ENCODE measurements at regions not wholly inside any gene's neighbourhood (a gene's known extent, or its start where the extent isn't known, plus 50 kb on each side); places are given as distances from the start of the nearest gene placed in this dataset.

DNA sequence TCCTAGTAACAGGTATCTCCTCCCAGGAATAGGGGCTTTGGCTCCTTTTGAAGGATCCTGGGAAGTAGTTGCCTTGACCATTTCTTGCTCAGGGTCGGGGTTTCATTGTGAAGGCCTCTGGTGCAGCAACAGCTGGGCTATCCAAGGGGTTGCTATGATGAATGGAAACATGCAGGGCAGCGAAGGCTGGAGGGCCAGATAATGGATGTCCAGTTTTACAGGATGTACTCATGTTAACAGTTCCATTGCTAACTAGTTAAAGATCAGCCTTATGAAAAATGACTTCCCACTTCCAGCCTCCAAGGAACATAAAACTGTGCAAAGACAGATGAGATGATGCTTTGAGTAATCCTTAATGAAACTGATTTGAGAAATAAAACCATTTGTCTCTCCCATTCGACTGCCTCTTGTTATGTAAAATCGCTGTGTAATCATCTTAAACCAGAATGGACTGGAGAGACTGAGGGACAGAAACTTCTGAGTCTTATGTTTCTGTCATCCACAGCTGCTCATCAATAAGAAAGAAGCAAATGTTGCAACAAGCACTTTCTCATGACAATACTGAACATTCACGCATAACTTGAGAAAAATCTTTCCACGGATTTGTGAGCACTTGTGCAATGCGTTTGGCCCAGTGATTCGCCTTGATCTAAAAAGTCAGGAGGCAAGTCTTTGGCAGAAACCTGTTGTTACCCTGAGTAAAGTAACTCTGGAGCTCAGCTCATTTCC lies 473.5 kb upstream of the RGMA start:
- H3K4me3 ChIP-seq (ENCODE audit: low read length in 3 of 3), result no peak overlapping the region
- DNase-seq (no peak), FAIRE-seq (no peak)
- TF ChIP-seq CTCF (IDR thresholded peaks at IDR 0.05; ENCODE audit: borderline replicate concordance, extremely low read depth, insufficient read depth), result no peak
- H3K9ac ChIP-seq (ENCODE audit: low read length in 3 of 3), result no peak overlapping the region
- no peaks in the 10 kb centered on the region for H3K9me3 ChIP-seq (ENCODE audit: control insufficient read depth in 2 of 3, insufficient read depth in 1 of 3, low read length in 3 of 3)
- peaks cover 0 to 2% (median 0%) of the 10 kb centered on the region in 3 donors for H3K4me1 ChIP-seq (ENCODE audit: control insufficient read depth in 2 of 3, insufficient read depth in 2 of 3, low read depth in 1 of 3, low read length in 3 of 3)
- no peak overlapping the region for H3K27ac ChIP-seq (ENCODE audit: low read depth in 2 of 2, low read length in 2 of 2)
- intact Hi-C loops (cut with DNase I), result no loop called here
- no peaks in the 10 kb centered on the region for H3K27me3 ChIP-seq (ENCODE audit: control insufficient read depth, insufficient read depth, low read length)
- no peaks in the 10 kb centered on the region for H3K36me3 ChIP-seq (ENCODE audit: control insufficient read depth in 2 of 3, insufficient read depth in 3 of 3, low read length in 3 of 3)

- Histone ChIP-seq H3K9ac (ENCODE audit: low read length in 3 of 3) (no peak overlapping the region), H3K9me3 (ENCODE audit: control insufficient read depth in 2 of 3, insufficient read depth in 1 of 3, low read length in 3 of 3) (no peaks in the 10 kb centered on the region), H3K27me3 (ENCODE audit: control insufficient read depth, insufficient read depth, low read length) (no peaks in the 10 kb centered on the region), H3K4me3 (ENCODE audit: low read length in 3 of 3) (no peak overlapping the region), H3K4me1 (ENCODE audit: control insufficient read depth in 2 of 3, insufficient read depth in 2 of 3, low read depth in 1 of 3, low read length in 3 of 3) (no peaks in the 10 kb centered on the region), H3K27ac (ENCODE audit: low read depth in 2 of 2, low read length in 2 of 2) (no peak overlapping the region), H3K36me3 (ENCODE audit: control insufficient read depth in 2 of 3, insufficient read depth in 3 of 3, low read length in 3 of 3) (no peaks in the 10 kb centered on the region)
- intact Hi-C loops (cut with DNase I), result no loop called here
- no peak for FAIRE-seq
- TF ChIP-seq CTCF (IDR thresholded peaks at IDR 0.05; ENCODE audit: borderline replicate concordance, extremely low read depth, insufficient read depth), result no peak
- no peak for DNase-seq
Measured at GRCh38 chr15:93557696-93558095, 468.7 kb upstream of the RGMA start.

DNA sequence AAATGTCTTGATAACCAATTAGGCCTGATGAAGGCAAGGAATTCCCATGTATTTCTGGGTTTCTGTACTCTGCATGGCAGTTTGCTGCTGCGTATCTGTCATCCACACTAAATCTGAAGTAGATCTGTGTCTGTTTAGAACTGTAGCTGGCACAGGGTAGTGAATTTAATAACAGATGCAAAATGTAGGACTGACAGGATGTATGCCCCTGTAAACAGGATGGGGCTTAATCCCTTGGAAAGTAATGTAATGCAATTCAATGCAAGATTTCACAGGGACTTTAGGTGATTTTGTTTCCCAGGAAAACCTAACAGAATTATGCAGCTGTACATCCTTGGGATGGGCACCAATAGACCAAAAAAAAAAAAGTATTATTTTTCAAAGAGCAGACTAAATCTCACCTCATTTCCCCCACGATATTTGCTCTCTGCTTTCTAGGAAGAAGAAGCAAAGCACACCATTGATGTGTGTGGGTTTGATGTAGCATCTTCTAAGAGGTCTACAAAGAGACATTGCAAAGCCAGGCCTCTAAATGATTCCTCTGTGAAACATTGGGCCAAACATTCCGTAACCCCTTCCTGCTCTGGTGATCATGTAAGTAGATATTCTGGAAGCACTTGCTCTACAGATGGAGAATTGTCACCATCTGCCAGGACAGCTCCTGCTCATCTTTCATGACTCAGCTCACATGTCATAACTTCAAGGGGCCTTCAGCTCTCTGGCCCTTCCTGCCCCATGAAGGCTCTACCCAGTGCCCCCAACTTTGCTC lies 464.3 kb upstream of the RGMA start:
- Histone ChIP-seq H3K4me1 (ENCODE audit: control insufficient read depth in 2 of 3, insufficient read depth in 2 of 3, low read depth in 1 of 3, low read length in 3 of 3) (no peaks in the 10 kb centered on the region), H3K9me3 (ENCODE audit: control insufficient read depth in 2 of 3, insufficient read depth in 1 of 3, low read length in 3 of 3) (no peaks in the 10 kb centered on the region), H3K36me3 (ENCODE audit: control insufficient read depth in 2 of 3, insufficient read depth in 3 of 3, low read length in 3 of 3) (no peaks in the 10 kb centered on the region), H3K4me3 (ENCODE audit: low read length in 3 of 3) (no peak overlapping the region), H3K27me3 (ENCODE audit: control insufficient read depth, insufficient read depth, low read length) (no peaks in the 10 kb centered on the region), H3K27ac (ENCODE audit: low read depth in 2 of 2, low read length in 2 of 2) (no peak overlapping the region), H3K9ac (ENCODE audit: low read length in 3 of 3) (no peak overlapping the region)
- intact Hi-C loops (cut with DNase I), result no loop called here
- no peak for DNase-seq
- FAIRE-seq, result no peak
- no peak for TF ChIP-seq CTCF (IDR thresholded peaks at IDR 0.05; ENCODE audit: borderline replicate concordance, extremely low read depth, insufficient read depth)

Measured in kidney (tissue), 13 donors.